Activated CD8-positive, alpha-beta memory T cell treated with anti-CD3 and anti-CD28 coated beads, Interleukin-2, amount 50 U/mL, for 48 hours (primary cell): ENCODE measurements at regions not wholly inside any gene's neighbourhood (a gene's known extent, or its start where the extent isn't known, plus 50 kb on each side); places are given as distances from the start of the nearest gene placed in this dataset.

Experiments
- DNase-seq: peaks from one replicate; pipeline ENCODE4 v3.0.0-alpha.2; 2020

DNA sequence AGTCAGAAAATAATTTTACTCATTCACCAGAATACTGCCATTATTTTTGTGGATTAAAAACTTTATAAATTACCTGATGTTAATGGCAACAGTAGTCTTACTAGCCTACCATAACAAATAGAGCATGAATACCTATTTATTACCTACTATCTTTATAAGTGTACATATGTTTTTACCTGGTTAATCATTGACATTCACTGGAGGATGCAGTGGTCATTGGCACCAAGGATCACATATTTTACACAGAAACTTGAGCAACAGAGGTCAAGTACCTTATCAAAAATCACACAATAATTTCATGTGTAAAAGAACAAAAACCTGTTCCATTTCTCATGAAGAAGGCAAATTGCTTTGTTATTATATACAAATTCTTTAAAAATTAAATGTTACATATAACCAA, 1284.9 kb upstream of the NCAM2 start:
- no peak for DNase-seq

- DNase-seq = no peak
Measured at GRCh38 chr21:19724081-19724480, 1274.1 kb upstream of the NCAM2 start.

GRCh38 chr21:19731251-19731650, 1267.0 kb upstream of the NCAM2 start:
- DNase-seq = no peak

GRCh38 chr21:19759836-19760235, 1238.4 kb upstream of the NCAM2 start:
- no peak for DNase-seq

DNA sequence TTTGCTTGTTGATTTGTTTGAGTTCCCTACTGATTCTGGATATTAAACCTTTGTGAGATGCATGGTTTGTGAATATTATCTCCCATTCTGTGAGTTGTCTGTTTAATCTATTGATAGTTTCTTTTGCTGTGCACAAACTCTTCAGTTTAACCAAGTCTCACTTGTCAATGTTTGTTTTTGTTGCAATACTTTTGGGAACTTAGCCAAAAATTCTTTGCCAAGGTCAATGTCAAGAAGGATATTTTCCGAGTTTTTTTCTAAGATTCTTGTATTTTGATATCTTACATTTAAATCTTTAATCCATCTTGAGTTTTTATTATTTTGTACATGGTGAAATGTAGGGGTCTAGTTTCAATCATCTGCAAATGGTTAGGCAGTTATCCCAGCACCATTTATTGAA, 1230.7 kb upstream of the NCAM2 start:
- no peak for DNase-seq

DNA sequence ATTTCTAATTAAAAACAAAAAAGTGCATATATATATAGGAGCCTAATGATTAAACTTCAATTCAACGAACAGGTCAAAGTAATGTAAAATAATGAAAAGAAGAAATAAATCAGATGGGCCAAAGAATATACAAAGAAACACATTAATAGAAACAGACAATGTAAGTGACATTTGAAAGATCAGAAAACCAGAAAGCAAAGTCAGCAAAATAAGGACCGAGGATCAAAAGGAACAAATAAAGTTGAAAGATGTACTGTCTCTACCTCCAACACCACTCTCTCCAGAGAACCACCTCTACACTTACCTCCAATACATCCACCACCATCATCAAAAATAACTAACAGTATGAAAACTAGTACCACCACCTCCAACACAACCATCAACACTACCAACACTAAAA, 1226.3 kb upstream of the NCAM2 start:
- no peak for DNase-seq

- DNase-seq = no peak
Measured at GRCh38 chr21:19776076-19776475, 1222.1 kb upstream of the NCAM2 start.

GRCh38 chr21:19781881-19782652, 1216.1 kb upstream of the NCAM2 start:
- DNase-seq = no peak

DNA sequence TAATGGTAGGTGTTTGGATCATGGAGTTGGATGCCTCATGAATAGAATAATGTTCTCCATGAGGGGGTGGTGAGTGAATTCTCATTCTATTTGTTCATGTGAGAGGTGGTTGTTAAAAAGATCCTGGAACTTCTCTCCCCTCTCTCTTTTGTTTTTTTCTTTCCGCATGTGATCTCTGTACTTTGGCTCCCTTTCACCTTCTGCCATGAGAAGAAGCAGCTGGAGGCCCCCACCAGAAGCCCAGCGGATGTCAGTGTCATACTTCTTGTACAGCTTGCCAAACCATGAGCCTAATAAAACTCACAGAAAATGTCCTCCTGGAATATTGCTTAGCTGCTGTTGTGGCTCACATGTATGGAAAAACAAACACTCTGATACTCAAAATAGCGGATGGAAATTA, 1212.3 kb upstream of the NCAM2 start:
- no peak for DNase-seq

DNA sequence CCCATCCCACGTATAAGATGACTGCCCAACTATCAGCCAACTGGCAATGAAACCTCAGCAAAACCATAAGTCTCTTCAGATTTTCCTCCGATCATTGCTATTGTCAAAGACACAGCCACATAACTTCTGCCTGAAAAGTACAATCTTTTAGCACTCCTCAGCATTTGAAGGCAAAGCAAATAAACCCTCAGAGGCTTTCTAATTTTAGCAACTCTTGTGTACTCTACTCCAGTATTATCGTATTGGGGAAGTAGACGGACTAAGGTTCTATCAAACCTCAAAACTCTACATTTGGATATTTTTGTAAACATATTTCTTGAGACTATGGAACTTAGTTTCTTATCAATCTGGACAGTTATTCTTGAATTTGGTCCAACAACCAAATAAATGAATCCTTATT, 1206.2 kb upstream of the NCAM2 start:
- DNase-seq = no peak

DNA sequence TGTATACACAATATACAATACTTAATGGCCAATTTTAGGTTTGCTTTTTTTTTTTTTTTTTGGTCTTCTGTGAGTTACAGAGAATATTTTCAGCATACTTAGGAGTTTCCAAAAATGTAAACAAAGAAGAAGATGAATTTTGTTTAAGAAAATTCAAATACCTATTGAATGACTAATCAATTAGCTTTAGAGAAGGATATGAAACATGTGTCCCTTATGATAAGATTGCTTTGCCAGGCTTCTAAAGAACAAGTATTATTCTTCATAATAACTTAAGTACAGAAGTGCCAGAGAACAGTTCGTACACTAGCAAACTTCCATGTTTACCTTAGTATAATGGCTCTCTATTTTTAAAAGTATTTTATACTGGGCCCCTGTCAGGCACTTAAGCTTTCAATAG, 1191.0 kb upstream of the NCAM2 start:
- no peak for DNase-seq

DNA sequence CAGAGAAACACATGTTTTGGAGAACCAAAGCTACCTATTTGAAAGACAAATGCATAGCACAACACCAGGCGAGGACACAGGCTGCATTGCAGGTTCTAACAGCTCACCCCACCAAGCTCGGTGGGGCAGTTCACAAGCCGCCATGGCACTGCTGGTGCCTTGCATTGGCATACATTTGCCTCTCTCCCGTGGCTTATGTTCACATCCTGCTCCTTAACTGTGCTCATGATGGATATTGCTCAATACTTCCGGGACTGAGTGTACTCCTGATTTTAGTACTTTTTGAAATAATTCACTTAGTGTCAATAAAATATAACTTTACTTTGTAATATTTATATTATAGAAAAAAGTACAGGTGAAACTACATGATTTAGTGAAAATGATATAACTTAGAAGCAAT, 1187.4 kb upstream of the NCAM2 start:
- DNase-seq = no peak

DNA sequence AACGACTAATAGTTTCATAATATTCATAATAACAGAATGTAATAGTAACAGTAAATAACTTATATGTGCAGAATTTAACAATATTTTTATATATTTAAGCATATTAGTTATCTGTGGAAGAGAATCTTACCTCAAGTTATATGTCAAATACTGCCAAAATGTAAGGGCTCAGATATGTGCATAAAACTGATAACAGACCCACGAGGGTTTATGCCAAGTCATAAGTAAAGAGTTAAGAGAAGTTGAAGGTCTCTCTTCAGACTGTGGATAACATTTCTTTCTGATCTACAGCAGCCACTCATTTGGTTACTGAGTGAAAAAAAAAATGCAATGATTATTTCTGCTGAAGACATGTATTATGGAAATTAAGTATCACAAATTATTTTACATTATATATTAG, 1167.8 kb upstream of the NCAM2 start:
- no peak for DNase-seq

DNA sequence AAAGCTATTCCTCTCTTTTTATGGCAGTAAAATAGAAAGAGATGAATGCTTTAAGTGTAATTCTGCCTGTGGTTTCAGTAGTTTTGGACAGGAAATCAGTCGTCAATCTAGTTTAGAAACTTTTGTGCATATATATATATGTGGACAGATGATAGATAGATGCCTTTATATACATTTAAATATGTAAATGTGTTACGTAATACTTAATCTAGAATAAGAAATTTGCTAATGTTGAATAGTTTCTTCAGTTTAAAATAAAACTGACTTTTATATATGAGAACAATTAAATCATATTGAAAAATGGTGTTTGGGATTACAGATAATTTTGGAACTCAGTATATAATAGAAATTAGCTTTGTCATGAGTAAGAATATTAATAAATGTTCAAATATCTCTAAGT, 1165.7 kb upstream of the NCAM2 start:
- DNase-seq = no peak

DNA sequence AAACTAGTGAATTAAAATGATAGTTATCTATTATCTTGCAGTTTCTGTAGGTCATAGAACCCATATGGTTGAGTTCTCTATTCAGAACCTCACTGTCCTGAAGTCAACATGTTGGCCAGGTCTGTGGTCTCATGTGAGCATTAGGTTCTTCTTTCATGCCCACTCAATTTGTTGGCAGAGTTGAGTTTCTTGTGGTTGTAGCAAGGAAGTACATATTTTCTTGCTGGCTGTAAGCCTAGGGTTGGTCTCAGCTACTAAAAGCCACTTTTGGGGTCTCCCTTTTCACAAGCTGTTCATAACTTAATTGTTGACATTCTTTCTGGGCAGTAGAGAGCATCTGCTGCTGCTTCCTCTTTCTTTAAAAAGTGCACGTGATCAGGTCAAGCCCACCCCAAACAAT, 1165.1 kb upstream of the NCAM2 start:
- no peak for DNase-seq

- no peak for DNase-seq
Measured at GRCh38 chr21:19842601-19843000, 1155.6 kb upstream of the NCAM2 start.

GRCh38 chr21:19844334-19844733, 1153.9 kb upstream of the NCAM2 start:
- DNase-seq = no peak

- DNase-seq = no peak
Measured at GRCh38 chr21:19850157-19850556, 1148.1 kb upstream of the NCAM2 start.

DNA sequence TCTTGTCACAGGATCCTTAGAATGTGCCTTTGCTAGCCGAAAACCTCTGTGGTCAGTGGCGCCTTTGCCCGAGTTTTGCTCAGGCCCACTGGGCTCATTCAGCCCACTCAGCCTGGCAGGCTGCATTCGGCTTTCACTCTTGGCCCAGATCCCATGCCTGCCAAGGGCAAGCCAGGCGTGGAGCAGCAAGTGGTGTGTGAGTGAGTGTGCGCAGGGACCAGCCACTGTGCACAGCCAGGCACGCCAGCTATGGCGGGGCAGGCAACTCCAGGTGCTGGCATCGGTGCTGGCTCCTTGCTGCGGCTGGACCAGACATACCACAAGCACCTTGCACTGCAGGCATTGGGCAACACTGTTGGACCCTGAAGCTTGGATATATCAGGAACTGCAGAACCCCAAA, 1145.1 kb upstream of the NCAM2 start:
- DNase-seq = no peak

DNA sequence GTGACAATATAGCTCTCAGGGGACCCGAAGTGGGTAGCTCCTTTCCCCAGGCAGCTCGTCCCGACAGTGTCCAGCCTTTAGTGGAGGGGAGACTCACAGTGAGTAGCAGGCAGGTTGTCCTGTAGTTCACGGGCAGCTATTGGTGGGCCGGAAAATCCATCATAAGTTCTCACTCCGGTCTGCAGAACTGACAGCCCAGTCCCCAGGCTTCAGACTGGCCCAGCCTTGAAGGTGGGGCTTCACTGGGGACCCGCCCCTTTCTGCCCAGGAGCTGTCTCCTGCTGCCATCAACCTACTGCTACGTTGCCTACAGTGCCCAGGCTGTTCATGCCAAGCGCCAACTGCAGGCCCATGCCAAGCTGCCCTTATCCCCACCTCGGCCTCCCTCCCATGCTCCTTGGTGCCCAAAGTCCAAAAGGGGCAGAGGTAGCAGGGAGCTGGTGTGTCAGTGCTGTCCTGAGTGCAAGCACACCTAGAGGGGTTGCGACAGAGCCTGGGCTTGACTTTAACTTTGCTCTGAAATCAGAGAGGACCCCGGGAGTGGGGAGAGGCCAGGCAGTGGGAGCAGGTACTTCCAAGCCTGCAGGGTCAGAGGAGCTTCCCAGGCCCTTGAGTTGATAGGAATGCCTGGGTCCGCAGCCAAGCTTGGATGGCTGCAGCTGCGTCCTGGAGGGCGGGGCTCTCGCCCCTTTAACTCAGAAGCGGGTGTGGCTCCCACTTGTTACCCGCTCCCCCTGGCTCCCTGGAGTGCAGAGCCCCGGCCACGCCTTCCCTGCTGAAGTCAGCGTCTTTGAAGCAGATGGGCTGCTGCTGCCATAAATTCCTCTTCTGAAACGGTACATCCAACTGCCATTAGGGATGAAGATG, 1144.3 kb upstream of the NCAM2 start:
- no peak for DNase-seq

DNA sequence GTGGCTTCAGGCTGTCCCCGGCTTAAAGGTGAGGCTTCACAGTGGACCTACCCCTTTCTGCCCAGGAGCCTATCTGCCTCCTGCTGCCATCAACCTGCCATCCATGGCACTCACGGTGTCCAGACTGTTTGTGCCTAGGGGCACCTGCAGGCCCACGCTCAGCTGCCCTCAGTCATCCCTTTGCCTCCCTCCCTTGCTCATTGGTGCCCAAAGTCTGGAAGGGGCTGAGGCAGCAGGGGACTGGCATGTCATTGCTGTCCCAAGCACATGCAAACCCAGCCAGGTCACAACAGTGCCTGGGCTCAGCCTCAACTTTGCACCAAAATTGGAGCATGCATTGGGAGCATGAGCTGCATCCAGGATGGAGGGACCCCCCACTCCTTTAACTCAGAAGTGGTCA, 1142.7 kb upstream of the NCAM2 start:
- no peak for DNase-seq

DNA sequence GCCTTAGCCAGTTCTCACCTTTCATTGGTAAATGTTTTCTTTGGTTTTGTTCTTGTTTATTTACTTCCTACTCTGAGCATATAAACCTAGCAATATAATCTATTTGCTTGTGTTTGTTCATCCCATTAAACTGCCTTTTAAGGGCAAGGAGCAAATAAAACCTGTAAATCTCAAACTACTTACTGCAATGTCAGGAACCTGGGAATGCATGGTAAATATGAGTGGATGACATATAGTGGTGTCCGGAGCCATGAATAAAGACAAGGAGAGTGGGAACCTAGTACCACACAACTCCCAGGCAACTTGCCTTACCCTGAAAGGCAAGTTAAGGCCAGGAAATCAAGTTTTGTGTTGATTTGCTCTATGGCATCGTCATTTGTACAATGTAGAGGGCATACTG, 1133.7 kb upstream of the NCAM2 start:
- DNase-seq = no peak

GRCh38 chr21:19870682-19871081, 1127.5 kb upstream of the NCAM2 start:
- DNase-seq = no peak

DNA sequence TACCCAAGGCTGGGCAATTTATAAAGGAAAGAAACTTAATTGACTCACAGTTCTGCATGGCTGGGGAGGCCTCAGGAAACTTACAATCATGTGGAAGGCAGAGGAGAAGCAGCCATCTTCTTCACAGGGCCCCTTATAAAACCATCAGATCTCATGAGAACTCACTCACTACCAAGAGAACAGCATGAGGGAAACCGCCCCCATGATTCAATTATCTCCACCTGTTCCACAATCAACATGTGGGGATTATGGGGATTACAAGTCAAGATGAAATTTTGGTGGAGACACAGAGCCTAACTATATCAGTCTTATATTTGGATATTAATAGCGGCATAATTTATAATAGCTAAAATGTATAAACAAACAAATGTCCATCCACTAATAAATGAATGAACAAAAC, 1123.7 kb upstream of the NCAM2 start:
- no peak for DNase-seq

GRCh38 chr21:19878133-19878532, 1120.1 kb upstream of the NCAM2 start:
- DNase-seq = no peak
